ENCODE measurements at regions not wholly inside any gene's neighbourhood (a gene's known extent, or its start where the extent isn't known, plus 50 kb on each side); places are given as distances from the start of the nearest gene placed in this dataset.

GRCh38 chr6:44642870-44643522, 255.5 kb downstream of the CDC5L start:
- DNase-seq, result no peak

GRCh38 chr6:44645276-44645675, 257.8 kb downstream of the CDC5L start:
- no peak for DNase-seq

DNA sequence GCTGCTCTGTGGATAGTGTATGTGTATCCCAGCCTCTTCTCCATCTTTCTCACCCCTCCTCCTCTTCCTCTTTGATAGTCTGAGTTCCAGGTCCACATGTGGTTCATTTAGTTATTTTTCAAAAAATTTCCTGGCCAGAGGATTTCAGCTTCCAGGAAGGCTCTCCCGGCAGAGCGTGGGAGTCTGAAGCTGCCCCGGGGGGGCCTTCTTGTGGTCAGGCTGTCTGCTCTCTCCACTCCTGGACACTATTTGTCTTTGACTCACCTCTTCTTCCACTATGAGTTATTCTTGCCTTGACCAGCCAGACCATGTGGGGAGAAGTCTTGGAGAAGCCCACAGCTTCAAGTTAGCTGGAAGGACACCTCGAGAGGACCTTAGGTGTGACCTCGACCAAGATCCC, 258.8 kb downstream of the CDC5L start:
- DNase-seq, result no peak

- no peak for DNase-seq
These were observed 262.0 kb downstream of the CDC5L start for GRCh38 chr6:44649365-44650025.

GRCh38 chr6:44650495-44650894, 263.0 kb downstream of the CDC5L start:
- no peak for DNase-seq

GRCh38 chr6:44650947-44651346, 263.4 kb downstream of the CDC5L start:
- no peak for DNase-seq

DNA sequence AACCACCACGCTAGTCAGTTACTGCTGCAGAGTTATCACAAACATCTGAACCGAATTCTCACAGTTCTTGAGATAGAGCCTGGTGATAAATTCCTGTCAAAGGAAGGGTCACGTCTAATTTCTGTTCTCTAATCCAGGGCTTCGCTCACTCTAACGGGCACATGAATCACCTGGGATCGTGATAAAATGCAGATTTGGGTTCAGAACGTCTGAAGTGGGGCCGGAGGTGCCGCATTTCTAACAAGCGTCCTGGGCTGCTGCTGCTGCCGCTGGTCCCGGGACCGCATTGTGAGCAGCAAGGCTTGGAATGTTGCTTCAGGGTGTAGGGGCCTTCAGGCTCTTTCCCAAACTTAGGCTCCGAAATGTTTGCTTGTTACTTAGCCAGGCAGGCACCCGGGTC, 264.1 kb downstream of the CDC5L start:
- no peak for DNase-seq

DNA sequence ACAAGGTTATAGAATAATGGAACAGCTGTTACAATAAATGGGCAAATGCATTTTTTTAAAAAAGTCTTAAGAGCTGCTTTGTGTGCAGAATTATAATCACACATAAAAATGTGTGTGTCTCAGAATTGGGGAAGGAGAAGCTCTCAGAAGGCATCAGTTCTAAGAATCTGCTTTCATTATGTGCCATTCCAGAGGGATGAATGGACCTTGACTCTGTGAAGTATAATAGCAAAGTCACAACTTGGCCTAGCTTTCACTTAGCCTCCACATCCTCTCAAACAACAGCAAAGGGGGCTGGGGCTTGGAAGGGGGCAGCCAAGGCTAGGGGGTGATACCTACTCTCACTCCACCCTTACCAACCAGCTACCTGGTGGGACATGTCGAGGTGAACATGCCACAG, 265.0 kb downstream of the CDC5L start:
- DNase-seq, result no peak

DNA sequence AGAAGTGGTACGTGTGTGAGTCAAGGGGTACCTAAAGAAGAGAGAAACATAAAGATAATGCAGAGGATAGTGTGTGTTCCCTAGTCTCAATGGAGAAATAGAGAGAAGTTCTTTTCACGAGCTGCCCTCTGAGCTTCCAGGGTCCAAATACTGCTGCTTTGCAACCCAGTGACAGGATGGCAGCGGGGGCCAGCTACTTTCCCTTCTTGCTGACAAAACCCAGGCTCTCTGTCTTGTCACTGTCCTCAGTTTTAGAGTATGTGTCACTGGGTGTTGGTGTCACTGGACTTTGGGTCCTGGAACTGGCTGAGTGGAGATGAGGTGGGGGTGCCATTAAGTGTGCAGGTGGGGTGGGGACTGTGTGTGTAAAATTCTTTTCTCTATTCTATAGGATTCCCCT, 265.6 kb downstream of the CDC5L start:
- DNase-seq, result no peak

DNA sequence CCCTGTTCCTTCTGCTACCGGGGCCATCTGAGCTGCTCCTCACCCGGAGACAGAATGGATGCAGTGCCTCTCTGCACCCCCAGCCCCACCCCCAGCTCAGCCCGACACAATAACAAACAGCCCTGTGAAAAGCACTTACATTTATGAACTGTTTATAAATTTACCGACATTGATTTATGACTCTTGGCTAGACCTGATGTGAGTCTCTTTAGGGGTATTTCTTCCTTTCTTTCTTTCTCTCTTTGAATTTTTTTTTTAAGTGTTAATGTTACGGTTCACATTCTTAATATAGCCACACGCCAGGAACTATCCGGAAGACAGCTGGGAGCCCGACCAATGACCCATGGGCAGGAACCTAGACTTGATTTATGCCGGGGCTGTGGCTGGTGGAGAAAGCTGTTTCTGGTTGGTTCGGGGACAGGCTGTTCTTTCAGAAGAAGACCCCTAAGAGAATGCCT, 266.3 kb downstream of the CDC5L start:
- DNase-seq, result no peak

GRCh38 chr6:44655412-44656342, 268.2 kb downstream of the CDC5L start:
- peak; percentile 38 for DNase-seq

DNA sequence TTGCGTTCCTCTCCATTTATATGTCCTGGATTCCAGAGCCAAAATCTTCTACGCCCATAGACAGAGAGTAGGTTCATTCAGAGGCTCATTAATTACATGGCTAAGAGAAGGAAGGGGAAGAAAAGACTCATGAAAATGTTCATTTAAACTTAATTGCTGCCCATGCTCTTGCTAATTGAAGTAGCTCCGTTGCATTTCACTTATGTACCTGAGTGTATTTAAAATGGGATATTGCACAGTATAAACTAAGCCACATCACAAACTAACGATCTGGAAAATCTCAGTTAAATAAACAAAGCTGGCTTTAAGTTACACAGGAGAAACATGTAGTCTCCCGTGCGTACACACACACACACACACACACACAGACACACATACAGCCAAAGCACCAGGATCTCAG, 269.2 kb downstream of the CDC5L start:
- DNase-seq, result no peak

GRCh38 chr6:44657206-44657819, 269.8 kb downstream of the CDC5L start:
- no peak for DNase-seq

DNA sequence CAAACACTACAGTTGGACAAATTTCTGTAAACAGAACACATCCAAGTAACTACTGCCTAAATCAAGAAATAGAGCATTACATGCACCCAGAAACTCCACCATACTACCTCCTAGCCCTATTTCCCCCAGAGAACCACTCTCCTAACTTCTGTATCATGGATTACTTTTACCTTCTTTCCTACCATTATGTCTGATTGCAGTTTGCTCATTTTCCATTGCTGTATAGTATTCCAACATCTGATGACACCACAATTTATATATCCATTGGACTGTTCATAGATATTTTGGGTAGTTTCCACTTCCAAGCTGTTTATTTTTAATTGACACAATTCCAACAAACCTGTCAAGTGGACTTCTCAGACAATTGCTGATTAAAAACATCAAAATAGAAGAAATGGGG, 271.1 kb downstream of the CDC5L start:
- no peak for DNase-seq

GRCh38 chr6:44659726-44660125, 272.2 kb downstream of the CDC5L start:
- no peak for DNase-seq

GRCh38 chr6:44660561-44661220, 273.2 kb downstream of the CDC5L start:
- DNase-seq, result no peak

DNA sequence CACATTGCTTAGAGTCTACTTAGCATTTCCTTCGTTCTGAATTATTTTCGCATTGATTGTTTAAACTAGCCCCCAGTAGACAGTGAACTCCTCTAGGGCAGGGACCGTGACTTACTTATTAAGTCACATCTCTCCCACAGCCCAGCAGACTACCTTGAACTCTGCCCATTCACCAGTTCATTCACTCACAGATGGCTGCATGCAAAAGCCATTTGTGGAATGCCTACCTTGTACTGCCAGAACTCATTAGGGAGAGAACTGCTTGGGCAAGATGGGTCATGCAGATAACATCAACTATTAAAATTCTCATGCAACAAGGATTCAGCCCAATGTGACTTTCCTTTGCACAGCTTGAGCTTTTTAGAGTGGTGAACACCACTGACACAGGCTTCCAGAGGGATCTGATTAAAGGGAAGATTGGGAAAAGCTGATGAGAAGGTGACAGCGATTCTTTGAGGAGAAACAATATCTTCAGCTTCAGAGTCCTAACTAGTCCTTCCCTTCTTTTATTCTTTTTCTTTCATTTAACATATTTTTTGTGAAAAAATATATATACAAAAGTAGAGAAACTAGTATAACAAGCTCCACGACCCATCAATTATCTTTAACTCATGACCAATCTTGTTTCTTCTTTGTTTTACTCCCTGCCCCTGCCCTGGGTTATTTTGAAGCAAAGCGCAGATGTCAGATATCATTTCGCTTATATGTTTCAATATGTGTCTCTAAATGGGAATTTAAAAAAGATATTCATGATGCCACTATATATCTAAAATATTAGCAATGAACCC, 273.9 kb downstream of the CDC5L start:
- DNase-seq, result no peak

DNA sequence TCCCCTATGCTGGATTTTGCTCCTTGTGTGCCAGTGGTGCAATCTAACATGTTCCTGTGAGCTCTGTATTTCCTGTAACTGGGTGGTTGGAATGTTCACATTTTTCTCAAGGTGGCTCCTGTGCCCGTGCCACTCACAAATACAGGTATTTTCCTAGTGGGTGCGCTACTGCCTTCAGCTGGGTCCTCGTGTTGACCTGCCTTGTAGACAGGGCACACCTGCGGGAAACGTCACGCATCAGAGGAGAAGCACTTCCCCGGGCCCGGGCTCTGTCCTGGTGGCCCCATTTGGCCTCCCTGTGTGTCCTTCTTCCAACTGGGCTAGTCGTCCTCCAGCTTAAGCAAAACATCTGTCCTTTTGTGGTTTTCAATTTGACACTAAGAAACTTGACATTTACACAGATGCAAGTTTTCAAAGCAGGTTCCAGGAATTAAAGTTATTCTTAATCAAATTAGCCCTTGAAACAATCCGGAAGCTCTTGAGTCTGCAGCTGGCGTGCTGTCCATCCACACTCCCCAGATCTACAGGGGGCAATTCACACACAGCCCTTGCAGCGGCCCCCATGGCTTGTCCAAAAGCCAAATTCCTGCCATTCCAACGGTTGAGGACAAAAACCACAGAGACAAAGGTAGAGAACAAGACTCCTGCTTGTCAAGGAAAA, 275.1 kb downstream of the CDC5L start:
- no peak for DNase-seq

GRCh38 chr6:44663860-44664634, 276.5 kb downstream of the CDC5L start:
- no peak for DNase-seq

DNA sequence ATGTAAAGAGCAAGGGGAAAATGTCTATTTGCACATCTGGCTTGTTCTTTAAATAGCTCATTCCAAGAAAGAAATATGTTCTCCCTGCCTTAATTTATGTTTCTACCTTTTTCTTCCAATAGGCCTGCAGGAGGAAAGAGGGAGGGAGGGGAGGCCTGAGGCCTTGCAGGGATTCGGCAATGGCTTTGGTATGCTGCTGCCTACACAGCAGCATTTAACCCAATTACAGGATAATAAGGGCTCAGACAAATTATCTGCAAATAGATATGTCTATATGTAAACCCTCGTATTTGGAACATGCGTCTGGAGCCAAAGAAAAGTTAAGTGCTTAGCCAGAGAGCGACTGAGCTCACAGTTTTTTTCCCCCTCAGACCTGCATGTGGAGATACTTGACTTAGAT, 277.2 kb downstream of the CDC5L start:
- no peak for DNase-seq

Measured in activated gamma-delta T cell (primary cell).